CD1c-positive myeloid dendritic cell (primary cell): ENCODE measurements at regions not wholly inside any gene's neighbourhood (a gene's known extent, or its start where the extent isn't known, plus 50 kb on each side); places are given as distances from the start of the nearest gene placed in this dataset.

ENCODE experiments used
- DNase-seq: peaks from one replicate; pipeline ENCODE4 v3.0.0-alpha.2; 2016; ENCODE audit errors: extremely low spot score

DNA sequence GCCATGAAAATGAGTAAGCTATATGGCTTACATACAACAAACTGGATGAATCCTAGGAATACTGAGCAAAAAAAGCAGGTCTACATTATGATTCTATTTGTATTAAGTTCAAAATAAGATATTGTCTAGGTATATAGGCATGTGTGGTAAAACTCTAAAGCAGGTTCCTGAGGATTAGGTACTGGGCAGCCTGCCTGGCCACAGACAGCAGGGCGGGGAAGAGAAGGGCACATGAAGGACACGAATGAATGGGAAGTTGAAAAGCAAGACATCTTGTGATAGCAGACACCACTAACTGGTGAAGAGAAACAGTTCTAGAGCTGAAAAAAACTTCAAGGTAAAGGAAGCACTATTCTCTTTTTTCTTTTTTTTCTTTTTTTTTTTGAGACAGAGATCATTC is 72.6 kb upstream of the SLC4A11 start:
- no peak for DNase-seq

- DNase-seq: no peak
Measured at GRCh38 chr20:3309226-3309625, 70.2 kb upstream of the SLC4A11 start.

GRCh38 chr20:3307725-3308124 is 68.7 kb upstream of the SLC4A11 start:
- DNase-seq: no peak

GRCh38 chr20:3307078-3307477 is 68.1 kb upstream of the SLC4A11 start:
- DNase-seq: peak; percentile 23

DNA sequence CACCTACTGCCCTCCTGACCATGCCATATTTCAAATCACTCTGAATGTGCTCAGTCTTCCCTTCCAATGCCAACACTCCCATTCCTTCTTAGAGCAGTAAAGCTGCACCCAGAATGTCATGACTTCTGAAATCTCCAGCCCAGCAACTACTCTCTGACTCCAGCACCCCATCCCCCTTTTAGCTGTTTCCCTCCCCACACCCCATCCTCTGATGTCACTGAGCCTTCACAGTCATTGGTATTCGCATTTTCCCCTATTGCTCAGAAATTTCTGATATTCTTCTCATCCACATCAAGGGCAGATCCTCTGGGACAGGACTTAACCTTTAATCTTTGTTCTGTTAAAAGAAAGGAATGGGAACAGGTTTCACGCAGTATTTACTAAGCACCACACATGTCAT is 67.1 kb upstream of the SLC4A11 start:
- no peak for DNase-seq

- no peak for DNase-seq
Measured at GRCh38 chr20:3304456-3304855, 65.5 kb upstream of the SLC4A11 start.

- no peak for DNase-seq
Measured at GRCh38 chr20:3297079-3297378, 58.0 kb upstream of the SLC4A11 start.

GRCh38 chr20:3296261-3297078 is 57.5 kb upstream of the SLC4A11 start:
- DNase-seq: no peak
